ENCODE measurements at regions not wholly inside any gene's neighbourhood (a gene's known extent, or its start where the extent isn't known, plus 50 kb on each side); places are given as distances from the start of the nearest gene placed in this dataset.

GRCh38 chr11:107276077-107276476 is 181.5 kb downstream of the CWF19L2 start:
- Histone ChIP-seq H3K27ac (no peak overlapping the region), H3K4me3 (no peak overlapping the region), H3K9me3 (no peaks in the 10 kb centered on the region), H3K27me3 (no peaks in the 10 kb centered on the region), H3K36me3 (no peaks in the 10 kb centered on the region), H3K4me1 (no peaks in the 10 kb centered on the region)
- TF ChIP-seq CTCF (IDR thresholded peaks at IDR 0.05), result no peak
- ATAC-seq, result no peak
- intact Hi-C loops (cut with DNase I), result no loop called here
- DNase-seq, result no peak

- Histone ChIP-seq H3K36me3 (no peaks in the 10 kb centered on the region), H3K27ac (no peak overlapping the region), H3K9me3 (no peaks in the 10 kb centered on the region), H3K4me1 (no peaks in the 10 kb centered on the region), H3K4me3 (no peak overlapping the region), H3K27me3 (no peaks in the 10 kb centered on the region)
- no peak for TF ChIP-seq CTCF (IDR thresholded peaks at IDR 0.05)
- ATAC-seq (no peak), DNase-seq (no peak)
- intact Hi-C loops (cut with DNase I), result no loop called here
Measured at GRCh38 chr11:107275632-107276031, 182.0 kb downstream of the CWF19L2 start.

- no peak overlapping the region for H3K4me3 ChIP-seq
- no peaks in the 10 kb centered on the region for H3K4me1 ChIP-seq
- H3K9me3 ChIP-seq, result no peaks in the 10 kb centered on the region
- H3K36me3 ChIP-seq, result no peaks in the 10 kb centered on the region
- intact Hi-C loops (cut with DNase I), result no loop called here
- H3K27me3 ChIP-seq, result no peaks in the 10 kb centered on the region
- DNase-seq (no peak), ATAC-seq (no peak)
- H3K27ac ChIP-seq, result no peak overlapping the region
- no peak for TF ChIP-seq CTCF (IDR thresholded peaks at IDR 0.05)
Measured at GRCh38 chr11:107274138-107274537, 183.5 kb downstream of the CWF19L2 start.

- no peak overlapping the region for H3K27ac ChIP-seq
- TF ChIP-seq CTCF (IDR thresholded peaks at IDR 0.05), result no peak
- ATAC-seq (no peak), DNase-seq (no peak)
- H3K36me3 ChIP-seq, result no peaks in the 10 kb centered on the region
- intact Hi-C loops (cut with DNase I), result no loop called here
- no peaks in the 10 kb centered on the region for H3K4me1 ChIP-seq
- H3K4me3 ChIP-seq, result no peak overlapping the region
- no peaks in the 10 kb centered on the region for H3K9me3 ChIP-seq
- H3K27me3 ChIP-seq, result no peaks in the 10 kb centered on the region
Measured at GRCh38 chr11:107272561-107272960, 185.1 kb downstream of the CWF19L2 start.

- no peak overlapping the region for H3K27ac ChIP-seq
- ATAC-seq, result no peak
- intact Hi-C loops (cut with DNase I), result no loop called here
Measured at GRCh38 chr11:107271425-107271824, 186.2 kb downstream of the CWF19L2 start.

More at GRCh38 chr11:107271425-107271824, 186.2 kb downstream of the CWF19L2 start:
- no peak for TF ChIP-seq CTCF (IDR thresholded peaks at IDR 0.05)
- DNase-seq, result no peak
- H3K4me1 ChIP-seq, result no peaks in the 10 kb centered on the region
- H3K4me3 ChIP-seq, result no peak overlapping the region
- H3K36me3 ChIP-seq, result no peaks in the 10 kb centered on the region
- H3K9me3 ChIP-seq, result no peaks in the 10 kb centered on the region
- H3K27me3 ChIP-seq, result no peaks in the 10 kb centered on the region
